ENCODE measurements at regions not wholly inside any gene's neighbourhood (a gene's known extent, or its start where the extent isn't known, plus 50 kb on each side); places are given as distances from the start of the nearest gene placed in this dataset.

DNA sequence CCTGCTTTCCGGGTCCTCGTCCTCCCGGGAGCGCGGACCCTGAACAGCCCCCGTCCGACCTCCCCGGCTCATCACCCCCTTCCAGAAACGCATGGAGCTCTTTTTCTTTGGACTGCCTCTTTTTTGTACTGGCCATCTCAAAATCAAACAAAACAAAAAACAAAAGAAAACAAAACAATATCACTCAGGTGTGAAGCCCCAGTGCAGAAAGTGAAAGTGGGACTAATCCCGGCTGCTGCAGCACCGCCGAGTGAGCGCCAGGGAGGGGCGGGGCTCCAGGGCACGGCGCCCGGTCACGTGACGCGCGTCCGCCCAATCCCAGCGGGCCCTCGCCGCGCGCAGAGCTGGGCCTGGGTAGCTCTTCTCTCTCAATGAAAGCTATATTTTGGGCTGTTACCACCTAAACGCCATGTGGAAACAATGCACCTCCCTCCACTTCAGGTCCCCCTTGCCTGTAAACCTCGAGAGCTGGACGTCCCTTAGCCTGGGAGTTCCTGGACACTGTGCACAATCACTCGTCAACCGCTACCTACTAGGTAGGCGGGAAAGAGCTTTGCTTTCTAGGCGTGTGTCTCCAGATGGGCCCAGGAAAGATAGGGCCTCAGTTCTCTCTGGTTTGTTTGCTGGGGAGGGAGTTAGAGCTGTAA is 93.7 kb upstream of the PRDM1 start:
- H3K27ac ChIP-seq (ENCODE audit: low read depth, low read length, poor library complexity, severe bottlenecking): peak overlapping the region; percentile 53
- H3K4me2 ChIP-seq (ENCODE audit: low read length): peak overlapping the region; percentile 89
- no peaks in the 10 kb centered on the region for H3K36me3 ChIP-seq (ENCODE audit: insufficient read depth, low read length)
- H3K79me2 ChIP-seq (ENCODE audit: insufficient read depth, low read depth, low read length): no peaks in the 10 kb centered on the region
- ChIA-PET POLR2A (interaction anchor here (0.5 to 5.0 kb wide), 43 partner anchors 9 to 1409 kb away, joined by 3 to 28 read pairs (median 4); partner anchors contain the start of gene PRDM1), CTCF (ENCODE audit: unreplicated experiment) (interaction anchor here (0.7 to 1.6 kb wide), 6 partner anchors 95 to 258 kb away, joined by 3 to 5 read pairs (median 3); no protein-coding TSS in a partner anchor)
- no peaks in the 10 kb centered on the region for H3K9me2 ChIP-seq (ENCODE audit: insufficient read depth, low read length)
- H3K4me1 ChIP-seq (ENCODE audit: insufficient read depth, low read length, poor library complexity, severe bottlenecking): peaks cover 39% of the 10 kb centered on the region
- no TSS peak for BruUV-seq (replicated peaks)
- H3K9me3 ChIP-seq (ENCODE audit: low read length): no peaks in the 10 kb centered on the region
- DNase-seq (ENCODE audit: low spot score): peak; percentile 93
- H4K20me1 ChIP-seq (ENCODE audit: insufficient read depth, low read length): no peaks in the 10 kb centered on the region
- intact Hi-C loops (cut with micrococcal nuclease; ENCODE audit: unreplicated experiment): loop anchor here (1.0 to 5.0 kb wide), 3 partner anchors 92 to 260 kb away; no protein-coding TSS in a partner anchor
- TF ChIP-seq, protein P1, sequence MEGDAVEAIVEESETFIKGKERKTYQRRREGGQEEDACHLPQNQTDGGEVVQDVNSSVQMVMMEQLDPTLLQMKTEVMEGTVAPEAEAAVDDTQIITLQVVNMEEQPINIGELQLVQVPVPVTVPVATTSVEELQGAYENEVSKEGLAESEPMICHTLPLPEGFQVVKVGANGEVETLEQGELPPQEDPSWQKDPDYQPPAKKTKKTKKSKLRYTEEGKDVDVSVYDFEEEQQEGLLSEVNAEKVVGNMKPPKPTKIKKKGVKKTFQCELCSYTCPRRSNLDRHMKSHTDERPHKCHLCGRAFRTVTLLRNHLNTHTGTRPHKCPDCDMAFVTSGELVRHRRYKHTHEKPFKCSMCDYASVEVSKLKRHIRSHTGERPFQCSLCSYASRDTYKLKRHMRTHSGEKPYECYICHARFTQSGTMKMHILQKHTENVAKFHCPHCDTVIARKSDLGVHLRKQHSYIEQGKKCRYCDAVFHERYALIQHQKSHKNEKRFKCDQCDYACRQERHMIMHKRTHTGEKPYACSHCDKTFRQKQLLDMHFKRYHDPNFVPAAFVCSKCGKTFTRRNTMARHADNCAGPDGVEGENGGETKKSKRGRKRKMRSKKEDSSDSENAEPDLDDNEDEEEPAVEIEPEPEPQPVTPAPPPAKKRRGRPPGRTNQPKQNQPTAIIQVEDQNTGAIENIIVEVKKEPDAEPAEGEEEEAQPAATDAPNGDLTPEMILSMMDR (conservative IDR thresholded peaks at IDR 0.05; ENCODE audit: low read length): no peak
- TF ChIP-seq EZH2phosphoT487 (IDR thresholded peaks at IDR 0.05; ENCODE audit: borderline replicate concordance, low read depth, low read length): no peak
- H2AFZ ChIP-seq (ENCODE audit: low read length): peak overlapping the region; percentile 98
- peak overlapping the region; percentile 79 for H3K4me3 ChIP-seq (ENCODE audit: low read depth, low read length, poor library complexity, severe bottlenecking)

DNA sequence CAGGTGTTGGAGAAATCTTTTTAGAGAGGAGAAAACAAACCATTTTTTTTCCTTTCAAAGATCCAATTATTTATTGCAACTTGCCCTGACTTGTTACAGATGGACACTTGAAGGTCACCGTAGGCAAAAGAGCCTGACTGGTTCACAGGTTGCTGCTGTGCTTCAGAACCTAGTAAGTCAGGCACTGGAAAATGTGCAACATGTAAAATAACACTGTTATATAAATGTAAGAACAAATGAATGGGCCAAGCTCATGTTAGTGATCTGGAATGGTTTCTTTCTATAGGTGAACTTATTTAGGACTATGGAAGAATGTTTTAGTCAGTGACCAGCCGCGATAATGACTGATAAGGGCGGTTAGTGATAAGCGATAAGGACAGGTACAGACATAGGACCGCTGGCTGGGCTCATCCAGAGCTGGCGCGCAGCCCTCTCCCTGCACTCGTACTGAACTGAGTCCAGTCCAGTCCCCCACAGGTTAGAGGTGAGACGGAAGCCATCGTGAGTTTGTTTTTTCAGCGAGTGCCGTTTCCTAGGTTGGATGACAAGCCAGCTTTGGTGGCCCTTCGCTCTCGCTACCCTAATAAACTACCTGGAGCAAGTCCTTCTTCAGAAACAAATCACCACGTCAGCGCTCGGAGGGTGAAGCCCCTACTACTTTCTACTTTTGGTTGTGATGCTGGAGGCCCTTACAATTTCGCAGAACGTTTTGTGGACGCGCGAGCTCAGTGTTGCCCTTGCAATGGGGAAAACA is 94.4 kb upstream of the PRDM1 start:
- intact Hi-C loops (cut with micrococcal nuclease; ENCODE audit: unreplicated experiment): loop anchor here (1.0 to 5.0 kb wide), 3 partner anchors 93 to 259 kb away; no protein-coding TSS in a partner anchor

More for the DNA sequence above, 94.4 kb upstream of the PRDM1 start:
- Histone ChIP-seq H3K79me2 (ENCODE audit: insufficient read depth, low read depth, low read length) (no peaks in the 10 kb centered on the region), H4K20me1 (ENCODE audit: insufficient read depth, low read length) (no peaks in the 10 kb centered on the region), H3K9me3 (ENCODE audit: low read length) (no peaks in the 10 kb centered on the region), H3K4me2 (ENCODE audit: low read length) (peak overlapping the region; percentile 89), H3K4me1 (ENCODE audit: insufficient read depth, low read length, poor library complexity, severe bottlenecking) (peaks cover 39% of the 10 kb centered on the region), H3K27ac (ENCODE audit: low read depth, low read length, poor library complexity, severe bottlenecking) (peak overlapping the region; percentile 53), H2AFZ (ENCODE audit: low read length) (peak overlapping the region; percentile 98), H3K9me2 (ENCODE audit: insufficient read depth, low read length) (no peaks in the 10 kb centered on the region), H3K4me3 (ENCODE audit: low read depth, low read length, poor library complexity, severe bottlenecking) (peak overlapping the region; percentile 79), H3K36me3 (ENCODE audit: insufficient read depth, low read length) (no peaks in the 10 kb centered on the region)
- TF ChIP-seq, protein P1 (conservative IDR thresholded peaks at IDR 0.05; ENCODE audit: low read length): no peak
- no peak for TF ChIP-seq EZH2phosphoT487 (IDR thresholded peaks at IDR 0.05; ENCODE audit: borderline replicate concordance, low read depth, low read length)
- peak; percentile 31 for DNase-seq (ENCODE audit: low spot score)
- ChIA-PET POLR2A (interaction anchor here (0.5 to 5.0 kb wide), 38 partner anchors 8 to 1409 kb away, joined by 3 to 28 read pairs (median 4); partner anchors contain the start of gene PRDM1), CTCF (ENCODE audit: unreplicated experiment) (interaction anchor here (0.7 to 1.6 kb wide), 6 partner anchors 96 to 257 kb away, joined by 3 to 5 read pairs (median 3); no protein-coding TSS in a partner anchor)
- TSS peak; percentile 93 for BruUV-seq (replicated peaks)

Measured in OCI-LY7 (cell line).